Activated CD4-positive, alpha-beta T cell treated with anti-CD3 and anti-CD28 coated beads, Interleukin-2, amount 10 ng/mL, durations not matched to agents 7 days and 5 days (primary cell): ENCODE measurements at regions not wholly inside any gene's neighbourhood (a gene's known extent, or its start where the extent isn't known, plus 50 kb on each side); places are given as distances from the start of the nearest gene placed in this dataset.
"Not testable (repeated sequence)": the region's sequence is repeated elsewhere in the genome, so short reads cannot be mapped to it uniquely, and the experiment has no call there.

Experiments used
- CTCF ChIA-PET: fragments of 350-600 bp; sonication (Branson Sonifier 250); formaldehyde crosslinking; loops from one replicate; lab custom pipeline; 2021; ENCODE audit warnings: antibody characterized with exemption; lab: Charles Lee
- POLR2A ChIA-PET: fragments of 350-600 bp; sonication (Branson Sonifier 250); formaldehyde crosslinking; loops from one replicate; lab custom pipeline; 2021; ENCODE audit warnings: antibody characterized with exemption; lab: Charles Lee
- DNase-seq: peaks from one replicate; pipeline ENCODE4 v3.0.0-alpha.2; 2020
- H3K27ac Mint-ChIP-seq: one replicate; pipeline ENCODE4 v1.8.0; 2021; ENCODE audit warnings: mild to moderate bottlenecking, moderate library complexity, mixed read lengths
- H3K27me3 Mint-ChIP-seq: one replicate; pipeline ENCODE4 v1.8.0; 2021; ENCODE audit warnings: mixed read lengths
- H3K36me3 Mint-ChIP-seq: one replicate; pipeline ENCODE4 v1.8.0; 2021; ENCODE audit warnings: low read depth, mixed read lengths
- H3K4me1 Mint-ChIP-seq: one replicate; pipeline ENCODE4 v1.8.0; 2021; ENCODE audit warnings: mixed read lengths
- H3K4me3 Mint-ChIP-seq: one replicate; pipeline ENCODE4 v1.8.0; 2021; ENCODE audit warnings: mild to moderate bottlenecking, moderate library complexity, mixed read lengths
- H3K9me3 Mint-ChIP-seq: one replicate; pipeline ENCODE4 v1.8.0; 2021; ENCODE audit warnings: mixed read lengths

DNA sequence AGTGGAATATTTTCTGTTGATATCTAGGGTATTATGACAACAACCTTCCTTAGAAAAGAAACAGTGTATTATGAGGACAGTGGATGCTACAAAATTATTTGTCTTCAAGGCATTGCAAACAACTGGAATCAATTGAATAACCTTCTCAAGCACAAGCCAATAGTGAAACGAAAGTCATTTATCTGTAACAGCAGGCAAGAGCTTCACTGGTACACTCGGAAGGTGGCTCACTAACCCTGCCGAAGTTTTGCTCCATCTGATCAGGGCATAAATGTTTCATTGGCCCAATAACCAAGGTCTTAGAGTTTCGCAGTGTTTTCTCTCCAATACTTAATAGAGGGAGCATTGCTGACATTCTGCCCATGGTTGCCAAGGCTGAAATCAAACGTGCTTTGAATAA, 5278.7 kb upstream of the TPTE start:
- H3K27ac Mint-ChIP-seq, H3K27me3 Mint-ChIP-seq, POLR2A ChIA-PET, H3K4me3 Mint-ChIP-seq, H3K36me3 Mint-ChIP-seq, H3K4me1 Mint-ChIP-seq, CTCF ChIA-PET, DNase-seq: not testable (repeated sequence)
- peaks cover 47% of the 10 kb centered on the region for H3K9me3 Mint-ChIP-seq

DNA sequence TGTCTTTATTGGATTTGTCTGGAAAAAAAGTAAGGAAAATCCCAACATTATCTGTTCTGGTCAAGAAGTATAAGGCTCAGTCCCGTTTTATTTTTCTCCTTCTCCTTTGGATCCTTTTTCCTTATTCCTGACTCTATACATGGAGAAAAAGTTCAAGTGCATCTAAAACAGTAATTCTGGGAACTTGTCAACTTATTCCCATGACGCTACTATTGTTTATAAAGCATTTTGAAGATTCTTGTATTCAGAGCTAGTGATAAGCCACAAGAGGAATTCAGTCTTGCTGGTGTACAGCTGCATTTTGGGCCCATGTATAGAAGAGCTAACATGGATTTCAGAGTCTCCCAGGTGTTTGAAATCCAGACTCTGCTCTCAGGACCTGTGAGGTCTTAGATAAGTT, 5278.1 kb upstream of the TPTE start:
- H3K4me3 Mint-ChIP-seq, H3K27ac Mint-ChIP-seq, DNase-seq, H3K4me1 Mint-ChIP-seq, CTCF ChIA-PET, H3K27me3 Mint-ChIP-seq, H3K36me3 Mint-ChIP-seq, POLR2A ChIA-PET: not testable (repeated sequence)
- peaks cover 46% of the 10 kb centered on the region for H3K9me3 Mint-ChIP-seq

DNA sequence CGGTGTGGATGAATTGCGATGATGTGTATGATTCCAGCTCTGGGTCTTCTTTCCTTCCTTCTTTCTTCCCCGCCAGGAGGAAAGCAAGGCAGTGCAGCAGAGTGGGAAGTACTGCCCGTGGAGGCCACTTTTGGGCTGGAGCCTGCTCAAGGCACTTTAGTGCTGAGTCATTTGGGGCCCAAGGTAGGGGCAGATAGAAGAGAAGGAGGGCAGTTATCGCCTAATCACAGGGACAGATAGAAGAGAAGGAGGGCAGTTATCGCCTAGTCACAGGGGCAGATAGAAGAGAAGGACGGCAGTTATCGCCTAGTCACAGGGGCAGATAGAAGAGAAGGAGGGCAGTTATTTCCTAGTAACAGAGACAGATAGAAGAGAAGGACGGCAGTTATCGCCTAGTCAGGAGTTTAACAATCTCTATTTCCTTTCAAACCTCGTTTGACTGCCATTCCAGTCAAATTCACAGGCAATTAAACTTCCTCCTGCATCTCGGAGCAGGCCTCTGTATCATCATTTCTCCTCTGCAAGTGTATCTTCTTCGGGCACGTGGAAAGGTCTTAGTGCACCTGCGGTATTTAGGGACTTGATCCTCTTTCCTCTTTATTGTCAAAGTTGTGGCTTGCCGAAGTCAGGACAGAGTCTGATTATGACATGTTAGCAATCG, 5277.5 kb upstream of the TPTE start:
- DNase-seq, H3K36me3 Mint-ChIP-seq, H3K27me3 Mint-ChIP-seq, POLR2A ChIA-PET, H3K4me1 Mint-ChIP-seq, CTCF ChIA-PET, H3K27ac Mint-ChIP-seq, H3K4me3 Mint-ChIP-seq: not testable (repeated sequence)
- peaks cover 45% of the 10 kb centered on the region for H3K9me3 Mint-ChIP-seq

DNA sequence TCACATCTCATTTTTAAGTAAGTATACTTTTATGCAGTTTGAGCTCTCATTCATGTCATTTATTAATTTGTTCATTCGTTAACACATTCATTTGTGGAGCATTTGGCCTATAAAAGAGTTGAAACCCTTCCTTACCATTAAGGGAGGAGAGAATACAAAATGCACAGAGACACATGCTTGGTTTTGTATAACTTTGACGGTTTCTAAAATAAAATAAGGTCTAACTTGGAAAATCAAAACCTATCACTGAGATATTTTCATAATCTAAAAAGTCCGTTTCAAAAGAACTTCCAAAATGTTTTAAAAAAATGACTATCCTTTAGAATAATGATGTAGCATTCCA, 5277.0 kb upstream of the TPTE start:
- H3K27ac Mint-ChIP-seq, DNase-seq, H3K4me1 Mint-ChIP-seq, POLR2A ChIA-PET, CTCF ChIA-PET, H3K4me3 Mint-ChIP-seq, H3K27me3 Mint-ChIP-seq, H3K36me3 Mint-ChIP-seq: not testable (repeated sequence)
- peaks cover 44% of the 10 kb centered on the region for H3K9me3 Mint-ChIP-seq

DNA sequence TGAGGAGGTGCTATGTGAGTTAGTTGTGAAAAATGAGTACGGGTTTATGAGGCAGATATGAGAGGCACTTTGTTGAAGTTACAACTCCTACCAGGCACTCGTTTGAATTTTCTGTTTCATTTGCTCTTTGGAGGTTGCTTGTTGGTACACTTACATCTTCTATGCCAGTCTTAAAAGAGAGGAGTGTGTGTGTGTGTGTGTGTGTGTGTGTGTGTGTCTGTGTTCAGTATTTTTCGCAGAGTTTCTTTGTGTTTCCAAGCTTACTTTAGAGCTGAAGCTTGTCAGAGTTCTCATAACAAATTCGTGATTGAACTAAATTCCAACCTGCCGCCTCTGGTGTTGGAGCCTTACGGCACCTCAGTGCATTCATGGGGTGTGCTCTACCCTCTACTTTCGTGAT, 5276.4 kb upstream of the TPTE start:
- H3K36me3 Mint-ChIP-seq, CTCF ChIA-PET, H3K4me1 Mint-ChIP-seq, DNase-seq, H3K27me3 Mint-ChIP-seq, H3K27ac Mint-ChIP-seq, H3K4me3 Mint-ChIP-seq, POLR2A ChIA-PET: not testable (repeated sequence)
- peaks cover 45% of the 10 kb centered on the region for H3K9me3 Mint-ChIP-seq

DNA sequence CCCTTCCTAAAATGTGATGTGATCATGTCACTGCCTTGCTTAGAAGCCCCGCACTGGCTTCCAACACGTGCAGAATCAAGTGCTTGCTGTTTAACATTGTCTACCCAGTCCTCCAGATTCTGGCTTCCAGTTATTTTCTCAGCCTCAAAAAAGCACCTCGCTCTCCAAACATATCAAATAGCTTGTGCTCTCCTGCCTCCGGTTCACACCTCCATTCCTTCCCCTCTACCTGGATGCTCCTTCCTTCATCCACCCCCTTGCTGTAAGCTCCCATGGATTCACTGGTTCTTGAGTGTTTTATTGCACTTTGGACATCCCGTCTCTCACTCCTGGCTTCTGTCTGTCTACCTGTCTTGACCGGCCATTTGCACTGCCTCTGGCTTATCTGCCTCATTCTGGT, 5275.0 kb upstream of the TPTE start:
- H3K4me3 Mint-ChIP-seq, H3K36me3 Mint-ChIP-seq, POLR2A ChIA-PET, H3K27me3 Mint-ChIP-seq, H3K27ac Mint-ChIP-seq, DNase-seq, CTCF ChIA-PET, H3K4me1 Mint-ChIP-seq: not testable (repeated sequence)
- H3K9me3 Mint-ChIP-seq = peaks cover 46% of the 10 kb centered on the region

DNA sequence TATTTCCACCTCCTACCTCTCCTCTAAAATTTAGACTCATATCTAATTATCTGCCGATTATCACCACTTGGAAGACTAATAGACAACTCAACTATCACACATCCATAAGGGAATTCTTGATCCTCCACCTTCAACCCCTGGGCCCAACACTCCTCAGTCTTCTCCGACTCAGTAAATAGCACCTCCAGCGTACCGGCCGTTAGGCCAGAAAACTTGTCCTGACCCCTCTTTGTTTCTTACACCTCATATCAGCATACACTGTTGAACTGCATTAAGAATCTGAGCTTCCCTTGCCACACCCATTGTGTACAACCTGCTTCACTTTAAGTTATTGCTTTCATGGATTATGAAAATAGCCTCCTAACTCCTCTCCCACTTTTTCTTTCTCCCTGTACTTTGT, 5274.0 kb upstream of the TPTE start:
- H3K27ac Mint-ChIP-seq, POLR2A ChIA-PET, H3K36me3 Mint-ChIP-seq, H3K4me3 Mint-ChIP-seq, DNase-seq, H3K27me3 Mint-ChIP-seq, CTCF ChIA-PET, H3K4me1 Mint-ChIP-seq: not testable (repeated sequence)
- peaks cover 50% of the 10 kb centered on the region for H3K9me3 Mint-ChIP-seq

DNA sequence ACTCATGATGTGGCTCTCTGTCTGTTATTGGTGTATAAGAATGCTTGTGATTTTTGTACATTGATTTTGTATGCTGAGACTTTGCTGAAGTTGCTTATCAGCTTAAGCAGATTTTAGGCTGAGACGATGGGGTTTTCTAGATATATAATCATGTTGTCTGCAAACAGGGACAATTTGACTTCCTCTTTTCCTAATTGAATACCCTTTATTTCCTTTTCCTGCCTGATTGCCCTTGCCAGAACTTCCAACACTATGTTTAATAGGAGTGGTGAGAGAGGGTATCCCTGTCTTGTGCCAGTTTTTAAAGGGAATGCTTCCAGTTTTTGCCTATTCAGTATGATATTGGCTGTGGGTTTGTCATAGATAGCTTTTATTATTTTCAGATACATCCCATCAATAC, 5271.3 kb upstream of the TPTE start:
- H3K27me3 Mint-ChIP-seq, CTCF ChIA-PET, DNase-seq, H3K36me3 Mint-ChIP-seq, H3K27ac Mint-ChIP-seq, POLR2A ChIA-PET, H3K4me3 Mint-ChIP-seq, H3K4me1 Mint-ChIP-seq: not testable (repeated sequence)
- H3K9me3 Mint-ChIP-seq = peaks cover 44% of the 10 kb centered on the region

DNA sequence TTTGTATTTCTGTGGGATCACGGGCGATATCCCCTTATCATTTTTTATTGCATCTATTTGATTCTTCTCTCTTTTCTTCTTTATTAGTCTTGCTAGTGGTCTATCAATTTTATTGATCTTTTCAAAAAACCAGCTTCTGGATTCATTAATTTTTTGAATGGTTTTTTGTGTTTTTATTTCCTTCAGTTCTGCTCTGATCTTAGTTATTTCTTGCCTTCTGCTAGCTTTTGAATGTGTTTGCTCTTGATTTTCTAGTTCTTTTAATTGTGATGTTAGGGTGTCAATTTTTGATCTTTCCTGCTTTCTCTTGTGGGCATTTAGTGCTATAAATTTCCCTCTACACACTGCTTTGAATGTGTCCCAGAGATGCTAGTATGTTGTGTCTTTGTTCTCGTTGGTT, 5270.2 kb upstream of the TPTE start:
- H3K27me3 Mint-ChIP-seq, H3K36me3 Mint-ChIP-seq, CTCF ChIA-PET, POLR2A ChIA-PET, H3K4me3 Mint-ChIP-seq, H3K27ac Mint-ChIP-seq, H3K4me1 Mint-ChIP-seq, DNase-seq: not testable (repeated sequence)
- peaks cover 39% of the 10 kb centered on the region for H3K9me3 Mint-ChIP-seq

DNA sequence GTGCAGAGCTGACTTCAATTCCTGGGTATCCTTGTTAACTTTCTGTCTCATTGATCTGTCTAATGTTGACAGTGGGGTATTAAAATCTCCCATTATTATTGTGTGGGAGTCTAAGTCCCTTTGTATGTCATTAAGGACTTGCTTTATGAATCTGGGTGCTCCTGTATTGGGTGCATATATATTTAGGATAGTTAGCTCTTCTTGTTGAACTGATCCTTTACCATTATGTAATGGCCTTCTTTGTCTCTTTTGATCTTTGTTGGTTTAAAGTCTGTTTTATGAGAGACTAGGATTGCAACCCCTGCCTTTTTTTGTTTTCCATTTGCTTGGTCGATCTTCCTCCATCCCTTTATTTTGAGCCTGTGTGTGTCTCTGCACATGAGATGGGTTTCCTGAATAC, 5269.5 kb upstream of the TPTE start:
- H3K27me3 Mint-ChIP-seq, H3K4me3 Mint-ChIP-seq, CTCF ChIA-PET: not testable (repeated sequence)

More for the DNA sequence above, 5269.5 kb upstream of the TPTE start:
- POLR2A ChIA-PET, H3K4me1 Mint-ChIP-seq, H3K27ac Mint-ChIP-seq, H3K36me3 Mint-ChIP-seq, DNase-seq: not testable (repeated sequence)
- peaks cover 33% of the 10 kb centered on the region for H3K9me3 Mint-ChIP-seq
